Aorta (tissue), 5 donors: ENCODE measurements at regions not wholly inside any gene's neighbourhood (a gene's known extent, or its start where the extent isn't known, plus 50 kb on each side); places are given as distances from the start of the nearest gene placed in this dataset.

Experiments used
- ATAC-seq: fragments of 200-7000 bp; cut with Tn5 transposase; one replicate; pipeline ENCODE4 v1.9.1; 2022; ENCODE audit warnings: moderate library complexity; ENCODE audit not compliant: low FRiP score
- DNase-seq, 2 donors: peaks; one replicate each; pipeline ENCODE4 v3.0.0-alpha.2; 2020
- H3K27ac ChIP-seq, 2 donors: one replicate each; pipeline ENCODE4 v1.5.1; 2013; ENCODE audit warnings: low read length in 2 of 2, mild to moderate bottlenecking in 2 of 2, moderate library complexity in 2 of 2, control low read depth in 1 of 2, inconsistent platforms in 1 of 2, low read depth in 1 of 2
- H3K27me3 ChIP-seq, 2 donors: one replicate each; pipeline ENCODE4 v1.6.1; 2013; ENCODE audit warnings: control low read depth in 1 of 2, low read length in 1 of 2, mild to moderate bottlenecking in 1 of 2, moderate library complexity in 1 of 2; ENCODE audit not compliant: insufficient read depth in 2 of 2, control insufficient read depth in 1 of 2
- H3K36me3 ChIP-seq, 2 donors: one replicate each; pipeline ENCODE4 v1.6.1; 2013; ENCODE audit warnings: control low read depth in 1 of 2, low read length in 1 of 2, mild to moderate bottlenecking in 1 of 2; ENCODE audit not compliant: insufficient read depth in 2 of 2, control insufficient read depth in 1 of 2
- H3K4me1 ChIP-seq, 2 donors: one replicate each; pipeline ENCODE4 v1.6.1; 2013; ENCODE audit warnings: low read length in 2 of 2, control low read depth in 1 of 2, mild to moderate bottlenecking in 1 of 2, moderate library complexity in 1 of 2; ENCODE audit not compliant: insufficient read depth in 2 of 2, control insufficient read depth in 1 of 2
- H3K4me3 ChIP-seq, 2 donors: one replicate each; pipeline ENCODE4 v1.5.1; 2013; ENCODE audit warnings: low read length in 2 of 2, control low read depth in 1 of 2, mild to moderate bottlenecking in 1 of 2
- H3K9me3 ChIP-seq: one replicate; pipeline ENCODE4 v1.6.1; 2013; ENCODE audit warnings: mild to moderate bottlenecking, low read length; ENCODE audit not compliant: control insufficient read depth
- WGBS, 2 donors: extraction: QIAGEN DNeasy Blood & Tissue Kit; methylation state at CpG; one replicate each; pipeline ENCODE4 v1.1.7; 2013; 5-methylcytosine and 5-hydroxymethylcytosine counted together
- intact Hi-C, 2 donors: fragments of 100-400 bp; cut with DNase I; formaldehyde crosslinking; loops; one replicate each; pipeline versions ENCODE4 v1.14.2 to v1.15.0; 2022
- donor health status: healthy with polysubstance abuse.
- donor health status: Bipolar disorder and iron deficiency.
- donor health status: DM: no; HTN: no; CAD: no.
- donor health status: DM: no; HTN: no; CAD: no.
- donor health status: DM: yes; HTN: yes; CAD: no.

- ATAC-seq (no peak), DNase-seq (no peak)
- peaks cover 0 to 2% of the 10 kb centered on the region in 2 donors for H3K27me3 ChIP-seq
- no peaks in the 10 kb centered on the region for H3K36me3 ChIP-seq
- H3K27ac ChIP-seq = no peak overlapping the region
- H3K4me1 ChIP-seq = no peaks in the 10 kb centered on the region
- H3K9me3 ChIP-seq = no peaks in the 10 kb centered on the region
- H3K4me3 ChIP-seq = no peak overlapping the region
- intact Hi-C loops = no loop called here
Observed at GRCh38 chr4:148770848-148771247, 328.6 kb upstream of the NR3C2 start.

GRCh38 chr4:148770377-148770776 is 328.2 kb upstream of the NR3C2 start:
- Histone ChIP-seq H3K27me3 (no peaks in the 10 kb centered on the region), H3K4me3 (no peak overlapping the region), H3K4me1 (no peaks in the 10 kb centered on the region), H3K36me3 (no peaks in the 10 kb centered on the region), H3K9me3 (no peaks in the 10 kb centered on the region), H3K27ac (no peak overlapping the region)
- DNase-seq (no peak), ATAC-seq (no peak)
- intact Hi-C loops = no loop called here

- intact Hi-C loops = no loop called here
- Histone ChIP-seq H3K27me3 (no peaks in the 10 kb centered on the region), H3K4me1 (no peaks in the 10 kb centered on the region), H3K4me3 (no peak overlapping the region), H3K36me3 (no peaks in the 10 kb centered on the region), H3K27ac (no peak overlapping the region), H3K9me3 (no peaks in the 10 kb centered on the region)
- ATAC-seq (no peak), DNase-seq (no peak)
- 73 to 98% methylated on average over 2 of the region's 2 CpGs for WGBS, 2 donors
Observed at GRCh38 chr4:148764720-148765119, 322.5 kb upstream of the NR3C2 start.

GRCh38 chr4:148757171-148757570 is 315.0 kb upstream of the NR3C2 start:
- Histone ChIP-seq H3K36me3 (no peaks in the 10 kb centered on the region), H3K4me3 (no peak overlapping the region), H3K27me3 (no peaks in the 10 kb centered on the region), H3K4me1 (no peaks in the 10 kb centered on the region), H3K27ac (no peak overlapping the region), H3K9me3 (peaks cover 1% of the 10 kb centered on the region)
- no peak for DNase-seq
- no peak for ATAC-seq
- intact Hi-C loops = no loop called here
- WGBS, 2 donors = 69 to 86% methylated on average over 1 of the region's 1 CpG

GRCh38 chr4:148749403-148749802 is 307.2 kb upstream of the NR3C2 start:
- intact Hi-C loops = no loop called here
- Histone ChIP-seq H3K27ac (no peak overlapping the region), H3K4me3 (no peak overlapping the region), H3K9me3 (no peaks in the 10 kb centered on the region), H3K4me1 (peaks cover 0 to under 1% of the 10 kb centered on the region in 2 donors), H3K36me3 (no peaks in the 10 kb centered on the region), H3K27me3 (no peaks in the 10 kb centered on the region)
- ATAC-seq (no peak), DNase-seq (no peak)
- WGBS, 2 donors = 78 to 84% methylated on average over 3 of the region's 3 CpGs

- WGBS, 2 donors = 58 to 66% methylated on average over 4 of the region's 4 CpGs
- Histone ChIP-seq H3K9me3 (no peaks in the 10 kb centered on the region), H3K4me1 (peaks cover 0 to 4% of the 10 kb centered on the region in 2 donors), H3K36me3 (no peaks in the 10 kb centered on the region), H3K27me3 (no peaks in the 10 kb centered on the region), H3K27ac (no peak overlapping the region), H3K4me3 (no peak overlapping the region)
- DNase-seq = no peak
- intact Hi-C loops = no loop called here
- no peak for ATAC-seq
Observed at GRCh38 chr4:148747721-148748268, 305.6 kb upstream of the NR3C2 start.

GRCh38 chr4:148740701-148741100 is 298.5 kb upstream of the NR3C2 start:
- Histone ChIP-seq H3K27me3 (no peaks in the 10 kb centered on the region), H3K4me3 (no peak overlapping the region), H3K4me1 (peaks cover 2 to 4% of the 10 kb centered on the region in 2 donors), H3K9me3 (peaks cover 1% of the 10 kb centered on the region), H3K27ac (no peak overlapping the region), H3K36me3 (no peaks in the 10 kb centered on the region)
- ATAC-seq (no peak), DNase-seq (no peak)
- intact Hi-C loops = no loop called here
- 59 to 73% methylated on average over 1 of the region's 1 CpG for WGBS, 2 donors

GRCh38 chr4:148737061-148737770 is 295.0 kb upstream of the NR3C2 start:
- peaks cover 1% of the 10 kb centered on the region for H3K9me3 ChIP-seq
- intact Hi-C loops = no loop called here
- ATAC-seq (no peak), DNase-seq (no peak)
- no peaks in the 10 kb centered on the region for H3K27me3 ChIP-seq
- WGBS, 2 donors = 18 to 27% methylated on average over 2 of the region's 2 CpGs
- no peak overlapping the region for H3K4me3 ChIP-seq
- H3K4me1 ChIP-seq = peaks cover 0 to 2% of the 10 kb centered on the region in 2 donors
- H3K27ac ChIP-seq = no peak overlapping the region
- no peaks in the 10 kb centered on the region for H3K36me3 ChIP-seq

- intact Hi-C loops = no loop called here
Observed at GRCh38 chr4:148735432-148736155, 293.4 kb upstream of the NR3C2 start.

More at GRCh38 chr4:148735432-148736155, 293.4 kb upstream of the NR3C2 start:
- no peaks in the 10 kb centered on the region for H3K27me3 ChIP-seq
- ATAC-seq (no peak), DNase-seq (no peak)
- WGBS, 2 donors = 87 to 90% methylated on average over 5 of the region's 5 CpGs
- H3K36me3 ChIP-seq = no peaks in the 10 kb centered on the region
- H3K4me3 ChIP-seq = no peak overlapping the region
- peaks cover 0 to 2% of the 10 kb centered on the region in 2 donors for H3K4me1 ChIP-seq
- no peaks in the 10 kb centered on the region for H3K9me3 ChIP-seq
- H3K27ac ChIP-seq = no peak overlapping the region
